Prostate gland (tissue), 2 donors: ENCODE measurements at regions not wholly inside any gene's neighbourhood (a gene's known extent, or its start where the extent isn't known, plus 50 kb on each side); places are given as distances from the start of the nearest gene placed in this dataset.

Experiments
- CTCF ChIP-seq, 4 experiments: fragments of 200-600 bp in 2 of 4; fragments of 450-650 bp in 2 of 4; sonication (generic) in 2 of 4; IDR thresholded peaks; 1 replicate in 3 of 4; 2 replicates in 1 of 4; pipeline ENCODE4 v1.5.1; 2016 to 2019; ENCODE audit warnings: antibody characterized with exemption in 4 of 4, mild to moderate bottlenecking in 2 of 4, moderate library complexity in 2 of 4
- POLR2A ChIP-seq: fragments of 450-650 bp; IDR thresholded peaks from one replicate; pipeline ENCODE4 v1.6.1; 2016; ENCODE audit warnings: antibody characterized with exemption, mild to moderate bottlenecking
- POLR2AphosphoS5 ChIP-seq: sonication (generic); formaldehyde crosslinking; IDR thresholded peaks from one replicate; pipeline ENCODE4 v1.6.1; 2017; ENCODE audit warnings: antibody characterized with exemption

GRCh38 chr10:34933676-34934075 lies 118.6 kb upstream of the PARD3 start:
- no peak for TF ChIP-seq CTCF (IDR thresholded peaks at IDR 0.05)
- TF ChIP-seq POLR2A: no peak
- TF ChIP-seq POLR2AphosphoS5: peak; percentile 56
